ENCODE measurements at regions not wholly inside any gene's neighbourhood (a gene's known extent, or its start where the extent isn't known, plus 50 kb on each side); places are given as distances from the start of the nearest gene placed in this dataset.

DNA sequence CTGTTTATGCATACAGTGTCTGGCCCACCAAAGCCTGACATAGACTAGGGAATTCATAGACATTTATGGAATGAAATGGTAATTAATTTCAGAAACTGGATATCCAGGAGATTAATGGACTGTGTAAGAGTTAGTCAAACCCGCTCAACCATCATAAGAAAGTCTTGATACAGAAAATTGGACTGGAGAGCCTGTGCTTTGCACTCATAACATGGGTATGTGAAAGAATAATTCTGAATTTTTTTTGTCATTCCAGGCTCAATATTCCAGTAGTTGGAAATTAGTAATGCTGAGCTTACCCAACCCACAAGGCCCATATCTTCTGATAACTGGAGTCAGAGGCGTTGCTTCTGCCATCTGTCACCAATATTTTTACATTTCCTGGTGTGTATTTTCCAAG, 799.7 kb upstream of the IGFBP3 start:
- no peak for DNase-seq (ENCODE audit: low read depth)

DNA sequence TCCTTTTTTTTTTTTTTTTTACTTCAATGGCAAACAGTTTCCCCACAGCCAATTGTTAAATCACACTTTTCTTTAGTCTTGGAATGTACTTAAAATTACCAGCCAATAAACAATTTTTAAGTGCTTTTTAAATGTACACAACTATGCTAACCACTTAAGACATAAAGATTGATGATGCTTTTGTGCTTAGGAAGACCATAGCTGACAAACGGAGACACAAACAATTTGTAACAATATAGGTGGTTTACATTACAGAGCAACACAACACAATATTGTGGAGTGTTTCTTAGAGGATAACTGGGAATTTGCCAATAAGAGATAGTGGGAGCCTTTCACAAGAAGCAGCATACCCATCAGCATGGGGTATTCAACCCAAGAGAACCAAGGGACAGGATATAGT, 798.5 kb upstream of the IGFBP3 start:
- no peak for DNase-seq (ENCODE audit: low read depth)

DNA sequence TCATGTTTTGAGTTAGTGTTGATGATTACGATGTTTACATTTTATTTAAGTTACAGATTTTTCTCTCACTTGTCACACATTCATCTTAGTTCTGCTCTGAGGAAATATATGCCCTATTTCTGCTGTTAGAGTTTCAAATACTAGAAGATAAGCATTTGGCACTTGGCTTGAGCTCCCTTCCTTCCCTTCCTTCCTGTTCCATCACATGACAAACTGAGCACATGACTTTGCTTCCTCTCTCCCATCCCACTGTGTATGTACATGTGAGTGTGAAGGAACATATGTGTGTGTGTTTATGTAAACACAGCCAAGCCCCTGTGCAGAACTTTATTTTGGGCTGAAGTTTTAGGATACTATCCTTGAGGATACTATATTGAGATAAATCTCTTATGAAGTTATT, 795.9 kb upstream of the IGFBP3 start:
- no peak for DNase-seq (ENCODE audit: low read depth)

DNA sequence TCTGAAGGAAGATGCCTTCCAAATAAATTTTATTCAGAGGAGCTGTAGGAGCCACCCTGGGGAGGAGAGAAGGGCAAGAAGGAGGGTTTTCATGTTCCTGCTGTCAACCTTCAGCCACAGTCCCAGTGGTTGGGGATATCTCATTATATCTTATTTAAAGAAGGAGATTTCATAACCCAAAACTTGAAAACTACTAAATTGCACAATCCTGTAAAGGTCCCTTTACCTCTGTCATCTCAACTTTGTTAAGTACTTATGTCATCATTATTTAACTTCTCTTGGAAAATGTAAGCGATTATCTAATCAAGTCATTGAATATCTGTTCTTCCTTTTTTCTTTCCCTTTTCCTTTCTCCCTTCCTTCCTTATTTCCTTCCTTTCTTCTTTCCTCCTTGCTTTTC, 794.5 kb upstream of the IGFBP3 start:
- no peak for DNase-seq (ENCODE audit: low read depth)

DNA sequence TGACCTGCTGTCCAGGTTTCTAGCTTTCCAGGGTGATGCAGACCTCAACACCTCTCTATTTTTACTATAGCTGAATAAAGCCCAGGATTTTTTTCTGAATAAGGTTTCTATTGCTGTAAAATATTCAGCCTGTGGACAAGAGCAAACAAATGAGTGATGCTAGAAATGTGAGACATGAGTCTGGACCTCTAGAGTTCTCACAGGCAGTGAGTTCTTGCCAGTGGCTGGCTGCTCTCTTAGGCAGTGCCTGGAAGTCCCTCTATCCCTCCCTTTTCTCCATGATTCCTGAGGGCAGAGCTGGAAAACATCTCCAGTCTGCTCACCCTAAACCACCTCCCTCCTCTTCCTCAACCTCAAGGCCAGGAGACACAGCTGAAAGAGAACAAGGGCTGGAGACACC, 793.8 kb upstream of the IGFBP3 start:
- DNase-seq (ENCODE audit: low read depth): no peak

DNA sequence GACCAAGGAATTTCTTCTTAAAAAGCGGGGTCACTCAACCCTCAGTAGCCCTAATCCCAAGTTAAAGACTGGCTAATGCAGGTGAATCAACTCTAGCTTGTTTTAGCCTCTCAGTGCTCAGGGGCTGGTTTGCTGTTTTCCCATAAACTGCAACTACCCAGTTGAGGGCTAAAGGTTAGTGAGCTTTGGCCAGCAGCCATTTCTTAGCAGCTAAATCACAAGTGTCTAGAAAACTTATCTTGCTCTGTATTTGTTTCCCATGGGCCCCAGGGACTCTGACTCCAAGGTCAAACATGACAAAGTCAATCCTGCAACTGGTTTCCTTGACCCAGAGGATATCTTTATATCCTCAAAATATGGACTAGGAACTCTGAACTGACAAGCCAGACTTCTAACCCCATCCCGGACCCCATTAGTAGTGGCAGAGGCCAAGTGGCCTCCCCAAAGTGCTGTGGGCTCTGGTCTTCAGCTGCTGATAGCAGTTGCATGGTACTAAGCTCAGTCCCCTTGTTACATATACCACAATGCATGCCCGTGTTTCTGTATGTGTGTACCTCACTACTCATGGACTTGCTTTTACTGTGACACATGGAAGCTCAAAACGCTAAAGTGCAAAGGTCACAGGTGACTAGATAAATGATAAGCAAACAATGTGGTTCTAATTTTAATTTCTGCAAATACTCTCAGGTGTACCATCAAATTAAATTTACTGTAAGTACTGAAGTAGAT, 793.0 kb upstream of the IGFBP3 start:
- DNase-seq (ENCODE audit: low read depth): no peak

DNA sequence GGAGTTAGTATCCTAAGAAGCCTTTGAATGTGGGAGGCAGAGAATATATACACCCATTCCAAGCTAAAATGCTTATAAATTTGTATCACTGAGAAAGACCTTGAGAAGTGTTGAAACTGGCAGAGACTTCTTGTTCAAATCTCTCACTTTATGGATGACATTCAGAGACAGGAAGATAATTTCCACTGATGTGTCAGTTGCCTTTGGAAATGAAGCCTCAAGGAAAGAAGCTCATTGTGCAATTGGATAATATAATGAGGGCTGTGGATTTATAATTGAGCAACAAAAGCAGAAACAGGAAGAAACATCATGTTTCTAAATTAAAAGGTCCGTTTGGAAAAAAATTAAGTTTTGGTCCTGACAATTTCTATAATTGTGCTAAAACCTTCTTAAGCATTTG, 789.9 kb upstream of the IGFBP3 start:
- no peak for DNase-seq (ENCODE audit: low read depth)

DNA sequence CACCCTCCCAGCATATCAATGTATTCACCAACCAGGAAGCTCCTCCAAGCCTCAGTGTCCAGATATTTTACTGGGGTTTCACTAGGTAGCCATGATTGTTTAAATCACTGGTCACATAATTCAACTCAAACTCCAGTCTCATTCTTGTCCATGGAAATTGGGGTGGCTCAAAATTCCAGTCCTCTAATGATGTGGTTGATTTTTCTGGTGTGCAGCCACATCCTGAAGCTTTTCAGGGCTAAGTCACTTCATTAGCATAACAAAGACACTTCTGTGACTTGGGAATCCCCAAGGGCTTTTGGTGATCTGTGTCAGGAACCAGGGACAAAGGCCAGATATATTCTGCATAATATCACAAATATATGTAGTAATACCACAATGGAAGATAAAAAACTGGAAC, 786.9 kb upstream of the IGFBP3 start:
- DNase-seq (ENCODE audit: low read depth): no peak

DNA sequence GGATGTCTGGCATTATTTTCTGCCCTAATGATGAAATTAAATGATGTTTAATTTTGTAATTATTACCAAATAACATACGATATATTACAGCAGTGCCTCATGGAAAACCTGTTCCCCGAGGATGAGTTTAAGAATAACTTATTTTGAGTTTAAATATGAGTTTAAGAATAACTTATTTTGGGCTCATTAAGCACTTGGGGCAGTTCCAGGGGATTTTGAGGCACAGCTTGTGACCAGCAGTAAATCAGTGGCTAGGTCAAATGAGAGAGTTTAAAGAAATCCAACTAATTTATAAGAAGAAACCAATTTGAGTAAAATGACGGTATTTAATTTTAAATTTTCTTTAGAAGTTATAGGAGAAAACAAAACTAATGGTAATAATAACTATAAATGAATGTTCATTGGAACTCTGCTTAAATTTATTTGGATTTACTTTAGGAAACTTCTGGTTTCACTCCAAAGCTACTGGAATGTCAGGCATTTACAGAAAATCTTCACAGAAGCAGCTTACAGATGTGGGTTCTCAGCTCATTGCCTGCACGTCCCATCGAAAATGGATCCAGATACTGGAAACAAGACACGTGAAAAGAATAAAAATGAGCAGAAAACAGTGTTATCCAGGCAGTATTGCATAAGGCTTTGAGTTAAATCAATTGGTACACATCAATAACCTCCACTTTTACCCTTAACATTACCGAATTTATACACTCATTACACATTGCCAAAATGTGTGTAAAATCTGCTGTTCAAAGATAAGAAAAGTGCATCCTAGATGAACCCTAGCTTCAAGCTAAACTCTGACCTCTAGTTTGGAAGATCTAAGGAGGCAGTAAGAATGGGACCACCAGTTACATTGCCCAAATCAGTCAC, 784.5 kb upstream of the IGFBP3 start:
- no peak for DNase-seq (ENCODE audit: low read depth)

DNA sequence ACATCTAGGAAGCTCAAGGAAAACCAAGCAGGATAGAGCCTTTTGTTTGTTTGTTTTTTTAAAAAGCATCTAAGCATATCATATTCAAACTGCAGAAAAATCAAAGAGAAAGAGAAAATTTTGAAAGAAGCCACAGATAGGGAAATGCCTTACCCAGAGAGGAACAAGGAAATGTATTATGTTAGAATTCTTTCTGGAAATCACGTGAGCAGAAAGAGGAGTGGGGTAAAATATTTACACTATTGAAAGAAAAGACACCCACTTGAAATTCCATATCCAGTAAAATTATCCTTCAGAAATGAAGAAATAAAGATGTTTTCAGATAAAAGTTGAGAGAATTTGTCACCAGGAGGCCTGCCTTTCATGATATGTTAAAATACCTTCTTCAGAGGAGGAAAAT, 775.7 kb upstream of the IGFBP3 start:
- no peak for DNase-seq (ENCODE audit: low read depth)

DNA sequence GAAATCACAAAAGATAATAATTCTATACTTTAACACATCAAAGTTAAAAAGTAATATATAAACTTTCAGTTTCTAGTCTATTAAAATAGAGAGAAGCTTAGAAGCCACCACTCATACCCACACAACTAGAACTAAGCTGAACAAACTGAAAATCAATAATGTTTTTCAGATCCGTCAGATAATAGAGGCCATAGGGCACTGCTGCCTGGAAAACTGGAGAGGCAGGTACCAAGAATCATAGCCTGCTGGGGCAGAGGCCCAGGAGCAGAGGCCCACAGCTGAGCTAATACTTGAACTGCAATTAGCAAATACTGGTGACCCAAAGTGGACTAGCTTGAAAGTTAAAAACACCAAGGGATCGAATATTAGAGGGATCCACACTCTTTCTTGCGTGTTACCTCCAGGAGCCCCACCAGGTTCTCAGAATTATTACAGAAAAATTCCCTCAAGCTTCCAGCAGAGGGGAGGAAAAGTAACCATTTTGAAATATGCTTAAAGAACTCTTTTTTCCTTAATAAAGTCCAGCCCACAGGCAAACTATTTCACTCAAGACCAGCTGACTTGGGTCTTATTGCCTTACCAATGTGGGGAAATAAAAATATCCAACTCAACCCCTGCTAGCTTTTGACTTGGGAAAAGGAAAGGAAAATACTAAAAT, 774.1 kb upstream of the IGFBP3 start:
- DNase-seq (ENCODE audit: low read depth): no peak

DNA sequence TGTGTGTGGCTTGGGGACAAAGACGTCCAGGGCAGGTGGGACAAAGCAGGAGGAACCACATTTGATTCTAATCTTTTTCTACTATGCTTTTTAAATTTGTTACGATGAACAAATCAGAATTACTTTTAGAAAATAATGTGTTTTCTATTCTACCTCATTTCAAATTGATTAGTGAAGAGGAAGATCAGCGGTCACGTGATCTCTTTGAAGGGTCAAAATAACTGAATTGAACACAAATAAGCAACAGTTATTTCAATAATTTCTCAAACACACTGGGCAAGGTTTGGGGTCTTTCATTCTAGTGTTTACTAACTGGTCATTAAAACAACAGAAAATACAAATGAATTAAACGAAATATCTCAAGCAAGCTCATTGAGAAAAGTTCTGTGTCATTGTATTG, 773.0 kb upstream of the IGFBP3 start:
- no peak for DNase-seq (ENCODE audit: low read depth)

DNA sequence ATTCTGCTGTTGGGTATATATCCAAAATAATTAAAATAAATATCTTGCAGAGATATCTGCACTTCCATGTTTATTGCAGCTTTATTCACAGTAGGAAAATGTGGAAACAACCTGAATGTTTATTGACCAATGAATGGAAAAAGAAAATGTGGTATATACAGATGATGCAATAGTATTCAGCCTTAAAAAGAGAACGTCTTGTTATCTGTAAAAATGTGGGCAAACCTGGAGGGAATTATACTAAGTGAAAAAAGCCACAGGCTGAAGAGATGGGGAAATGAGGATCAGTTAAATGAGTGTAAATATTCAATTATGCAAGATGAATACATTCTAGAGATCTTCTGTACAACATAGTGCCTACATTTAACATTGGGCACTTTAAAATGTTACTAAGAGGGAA, 766.1 kb upstream of the IGFBP3 start:
- DNase-seq (ENCODE audit: low read depth): no peak

DNA sequence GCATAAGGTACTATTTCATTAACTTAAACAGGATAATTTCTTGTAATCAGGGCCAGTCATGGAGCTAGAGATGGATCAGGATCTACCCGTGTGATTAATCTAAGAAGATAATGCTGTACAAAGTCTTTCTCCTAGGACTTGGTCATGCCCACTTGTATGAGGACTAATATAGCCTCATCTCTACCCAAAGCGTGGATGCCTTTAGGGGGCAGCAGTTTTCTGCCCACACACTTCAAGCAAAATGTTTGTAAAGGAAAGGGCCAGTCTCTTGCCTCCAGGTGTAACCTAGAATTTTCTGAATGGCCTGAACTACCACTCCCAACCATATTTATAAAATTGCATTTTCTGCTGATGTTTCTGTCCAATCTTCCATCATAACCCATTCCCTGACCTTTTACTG, 764.0 kb upstream of the IGFBP3 start:
- DNase-seq (ENCODE audit: low read depth): no peak

DNA sequence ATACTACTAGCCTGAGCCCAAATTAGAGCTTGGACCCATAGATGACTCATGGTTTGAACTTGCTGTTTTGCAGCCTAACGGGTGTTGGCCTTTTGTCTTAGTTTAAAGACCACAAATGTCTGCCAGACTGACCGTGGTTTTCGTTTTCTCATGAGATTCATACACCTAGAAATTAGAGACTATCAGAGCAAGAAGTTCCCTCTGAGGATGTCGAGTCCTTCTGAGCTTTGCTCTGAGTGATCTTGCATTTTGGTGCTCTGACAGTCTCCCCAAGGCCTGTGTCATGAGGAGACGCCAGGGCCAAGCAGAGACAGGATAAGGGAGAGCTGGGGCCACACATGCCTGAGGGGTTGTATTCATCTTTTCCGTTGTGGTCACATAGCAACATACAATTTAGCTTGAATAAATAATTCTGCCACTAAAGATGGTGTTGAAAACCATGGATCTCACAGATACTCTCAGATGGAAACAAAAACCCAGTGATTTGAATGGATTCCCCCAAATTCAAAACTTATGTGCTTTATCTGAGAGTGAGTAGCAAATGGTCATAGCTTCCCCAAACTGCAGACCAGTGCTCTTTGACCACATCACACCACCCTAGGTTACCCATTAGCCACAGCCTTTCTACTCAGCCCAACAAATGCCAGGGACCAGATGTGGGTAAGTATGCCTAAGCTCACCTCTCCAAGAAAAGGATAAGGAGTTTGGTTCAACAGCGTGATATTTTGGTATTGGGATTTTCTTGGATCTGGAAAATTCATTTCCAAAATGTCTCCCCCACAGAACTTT, 762.0 kb upstream of the IGFBP3 start:
- no peak for DNase-seq (ENCODE audit: low read depth)

DNA sequence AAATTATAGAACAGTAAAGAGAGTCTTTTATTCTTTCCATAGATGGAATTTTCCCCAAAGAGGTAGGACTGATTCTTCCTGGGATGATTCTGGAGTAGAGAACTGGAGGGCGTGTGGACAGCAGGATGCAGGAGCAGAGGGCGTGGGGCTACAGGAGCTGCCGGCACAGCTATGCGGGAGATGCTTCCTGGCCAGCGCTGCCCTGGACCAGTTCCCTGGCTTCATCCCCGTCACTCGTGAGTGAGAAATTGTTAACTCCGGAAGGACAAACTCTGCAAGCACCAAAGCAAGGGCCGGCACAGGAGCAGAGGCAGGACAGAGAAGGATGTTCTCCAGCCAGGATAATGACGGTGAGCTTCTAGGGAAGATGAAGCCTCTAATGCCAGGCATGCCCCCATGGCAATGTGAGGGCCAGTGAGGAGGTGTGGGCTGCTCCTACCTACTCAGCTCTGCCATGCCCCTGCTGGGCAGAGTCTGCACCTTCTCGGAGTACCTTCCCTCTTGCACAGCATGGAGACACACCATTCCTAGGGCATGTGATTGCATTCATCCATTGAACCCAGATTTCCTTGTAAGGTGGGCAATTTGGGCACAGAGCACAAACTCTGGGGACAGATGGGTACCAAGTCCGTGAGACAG, 760.9 kb upstream of the IGFBP3 start:
- no peak for DNase-seq (ENCODE audit: low read depth)

DNA sequence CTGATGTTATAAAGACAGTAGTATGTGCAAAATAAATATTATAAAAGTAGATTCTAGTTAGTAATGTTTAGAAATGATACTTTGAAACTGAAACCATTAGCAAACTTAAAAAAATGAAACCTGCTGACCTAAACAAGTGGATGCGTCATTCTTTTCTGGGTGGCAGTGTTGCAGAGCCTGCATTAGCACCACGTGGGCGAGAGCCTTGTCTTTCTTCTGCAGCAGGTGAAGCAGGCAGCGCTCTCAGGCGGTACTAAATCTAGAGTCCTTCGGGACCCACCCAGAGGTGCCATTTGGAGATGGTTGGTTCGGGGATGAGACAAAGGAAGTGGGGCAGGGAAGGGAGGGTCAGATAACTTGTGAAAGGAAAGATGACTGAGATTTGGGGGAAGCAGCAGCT, 759.1 kb upstream of the IGFBP3 start:
- no peak for DNase-seq (ENCODE audit: low read depth)

DNA sequence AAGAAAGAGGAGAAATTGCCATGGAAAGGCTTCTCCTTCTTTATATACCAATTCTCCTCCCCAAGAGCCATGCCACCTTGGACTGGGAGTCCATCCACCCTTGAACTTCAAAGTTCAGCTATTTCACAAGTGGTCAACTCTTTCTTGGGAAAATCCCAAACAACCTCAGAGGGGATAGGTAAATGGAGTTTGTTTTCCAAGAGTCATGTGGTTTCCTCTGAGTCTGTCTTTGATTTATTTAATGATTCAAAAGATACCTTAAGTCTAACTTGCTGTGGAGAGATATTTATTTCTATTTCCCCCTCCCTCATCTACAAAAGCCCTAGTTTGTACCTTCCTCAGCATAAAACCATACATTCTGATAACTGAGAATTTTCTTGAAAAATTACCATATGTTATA, 758.6 kb upstream of the IGFBP3 start:
- no peak for DNase-seq (ENCODE audit: low read depth)

DNA sequence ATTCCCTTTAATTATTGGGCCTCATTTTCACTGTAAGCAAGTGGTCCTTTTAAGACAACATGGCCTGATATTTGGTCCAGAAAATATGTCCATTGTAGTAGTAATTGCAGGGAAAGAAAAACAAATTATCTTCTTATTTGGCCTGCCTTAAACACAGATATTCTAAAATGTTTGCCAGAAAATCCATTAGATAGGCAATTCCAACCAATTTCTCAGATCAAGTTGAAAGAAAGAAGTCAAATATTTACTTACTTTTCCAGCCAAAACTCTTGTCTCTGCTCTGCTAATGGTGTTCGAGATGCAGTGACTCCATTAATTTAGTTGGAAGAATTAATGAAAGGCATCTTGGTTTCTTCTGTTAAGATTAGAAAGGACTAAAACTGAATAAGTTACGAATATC, 757.3 kb upstream of the IGFBP3 start:
- DNase-seq (ENCODE audit: low read depth): no peak

DNA sequence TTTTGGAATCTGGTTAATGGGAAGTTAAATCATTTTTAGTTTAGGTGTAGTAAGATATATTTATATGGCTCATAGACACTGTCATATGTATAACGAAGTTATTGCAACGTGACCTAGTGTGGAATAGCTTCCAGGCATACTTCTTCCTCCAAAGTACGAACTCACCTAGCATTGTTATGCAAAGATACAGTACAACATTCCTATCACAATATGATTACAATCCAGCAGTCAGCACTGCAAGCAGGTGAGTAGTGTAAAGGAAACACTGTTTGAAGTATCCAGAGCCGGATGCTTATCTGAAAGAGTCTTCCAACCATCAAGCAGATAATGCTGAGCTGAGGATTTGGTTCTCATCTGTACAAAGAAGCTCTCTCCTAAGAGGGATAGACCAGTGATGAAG, 754.4 kb upstream of the IGFBP3 start:
- DNase-seq (ENCODE audit: low read depth): no peak

DNA sequence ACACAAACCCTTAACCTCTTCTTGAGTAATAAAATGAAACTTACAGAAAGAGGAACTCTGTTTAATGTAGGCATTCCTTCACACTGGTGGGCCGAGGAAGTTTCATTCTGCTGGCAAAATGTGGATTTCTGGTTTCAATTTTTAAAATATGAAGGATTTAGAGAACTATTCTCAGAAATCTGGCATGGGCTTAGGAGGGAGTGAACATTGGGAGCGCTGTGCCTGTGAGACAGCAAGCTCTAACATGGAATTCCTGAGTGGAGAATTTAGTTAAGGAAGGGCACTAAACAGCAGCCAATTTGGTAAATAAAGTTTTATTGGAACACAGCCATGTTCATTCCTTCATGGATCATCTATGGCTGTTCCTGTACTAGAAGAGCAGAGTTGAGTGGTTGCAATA, 751.8 kb upstream of the IGFBP3 start:
- DNase-seq (ENCODE audit: low read depth): no peak

All from activated T-cell treated with anti-CD3 and anti-CD28 coated beads for 24 hours (primary cell).